RWPE1 (cell line): ENCODE measurements at regions not wholly inside any gene's neighbourhood (a gene's known extent, or its start where the extent isn't known, plus 50 kb on each side); places are given as distances from the start of the nearest gene placed in this dataset.

ENCODE experiments used
- CTCF ChIA-PET: fragments of 350-600 bp; sonication (Branson Sonifier 250); formaldehyde crosslinking; extraction: SDS; loops from one replicate; lab custom pipeline; 2021; lab: Yijun Ruan, JAX
- POLR2A ChIA-PET: fragments of 400-600 bp; formaldehyde crosslinking; extraction: SDS; loops from one replicate; lab custom pipeline; 2020; ENCODE audit warnings: antibody characterized with exemption; ENCODE audit not compliant: low non-redundant PET; lab: Yijun Ruan, JAX
- DNase-seq: peaks from one replicate; pipeline ENCODE4 v3.0.0; 2012; ENCODE audit warnings: low spot score
- H3K27ac ChIP-seq: fragments of 450-650 bp; 2 replicates; pipeline ENCODE4 v1.5.1; 2017
- TF ChIP-seq, protein P1 (sequence below): fragments of 450-650 bp; conservative IDR thresholded peaks from 2 replicates; pipeline ENCODE4 v1.5.1; 2017; ENCODE audit warnings: low read depth, mild to moderate bottlenecking

DNA sequence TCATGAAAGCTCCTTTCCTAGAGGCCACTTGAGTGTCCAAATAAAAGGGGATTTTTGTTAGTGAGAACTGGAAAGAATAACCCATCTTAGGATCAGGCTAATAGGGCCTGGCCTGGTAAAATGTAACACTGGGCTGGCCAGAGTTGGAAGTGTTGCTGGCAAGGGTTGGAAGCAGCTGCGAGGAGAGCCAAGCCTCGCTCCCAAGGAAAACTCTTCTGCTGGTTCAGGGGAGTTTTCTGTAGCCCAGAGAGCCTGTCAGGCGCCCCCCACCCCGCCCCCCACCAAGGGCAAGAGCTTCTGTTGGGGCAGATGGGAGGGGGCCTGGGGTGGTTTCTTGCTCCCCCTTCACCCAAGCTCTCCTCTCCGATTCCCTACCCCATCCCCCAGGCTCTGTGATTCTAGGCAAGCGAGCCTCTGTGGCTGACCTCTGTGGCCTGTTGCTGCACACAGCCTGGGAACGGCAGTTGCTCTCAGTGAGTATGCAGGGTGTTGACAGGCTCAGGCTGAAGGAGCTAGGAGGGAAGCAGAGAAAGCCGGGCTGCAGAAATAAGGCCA lies 547.8 kb downstream of the CCDC171 start:
- CTCF ChIA-PET: interaction anchor here (1.3 kb wide), 1 partner anchor 10 kb away, joined by 3 read pairs; no protein-coding TSS in a partner anchor
- no peak overlapping the region for H3K27ac ChIP-seq
- no peak for DNase-seq
- POLR2A ChIA-PET: no interaction called here
- TF ChIP-seq, protein P1, sequence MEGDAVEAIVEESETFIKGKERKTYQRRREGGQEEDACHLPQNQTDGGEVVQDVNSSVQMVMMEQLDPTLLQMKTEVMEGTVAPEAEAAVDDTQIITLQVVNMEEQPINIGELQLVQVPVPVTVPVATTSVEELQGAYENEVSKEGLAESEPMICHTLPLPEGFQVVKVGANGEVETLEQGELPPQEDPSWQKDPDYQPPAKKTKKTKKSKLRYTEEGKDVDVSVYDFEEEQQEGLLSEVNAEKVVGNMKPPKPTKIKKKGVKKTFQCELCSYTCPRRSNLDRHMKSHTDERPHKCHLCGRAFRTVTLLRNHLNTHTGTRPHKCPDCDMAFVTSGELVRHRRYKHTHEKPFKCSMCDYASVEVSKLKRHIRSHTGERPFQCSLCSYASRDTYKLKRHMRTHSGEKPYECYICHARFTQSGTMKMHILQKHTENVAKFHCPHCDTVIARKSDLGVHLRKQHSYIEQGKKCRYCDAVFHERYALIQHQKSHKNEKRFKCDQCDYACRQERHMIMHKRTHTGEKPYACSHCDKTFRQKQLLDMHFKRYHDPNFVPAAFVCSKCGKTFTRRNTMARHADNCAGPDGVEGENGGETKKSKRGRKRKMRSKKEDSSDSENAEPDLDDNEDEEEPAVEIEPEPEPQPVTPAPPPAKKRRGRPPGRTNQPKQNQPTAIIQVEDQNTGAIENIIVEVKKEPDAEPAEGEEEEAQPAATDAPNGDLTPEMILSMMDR: no peak

DNA sequence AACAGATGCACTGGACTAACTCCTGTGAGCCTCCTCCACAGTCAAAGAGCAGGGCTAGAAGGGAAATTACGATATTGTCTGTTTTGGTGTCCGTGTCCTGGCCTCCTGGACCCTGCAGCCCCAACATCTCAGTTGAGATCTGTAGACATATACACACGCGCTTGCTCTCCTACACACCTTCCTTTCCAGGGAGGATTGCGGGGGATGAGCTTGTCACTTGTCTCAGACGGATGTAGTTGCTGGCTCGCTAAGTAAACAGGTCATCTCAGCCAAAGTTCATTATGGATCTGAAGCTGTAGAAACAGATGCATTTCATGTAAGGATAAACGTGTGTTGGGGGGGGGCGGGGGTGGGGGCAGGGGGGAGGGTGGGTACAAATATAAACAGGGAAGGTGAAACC lies 549.3 kb downstream of the CCDC171 start:
- ChIA-PET CTCF (no interaction called here), POLR2A (no interaction called here)
- H3K27ac ChIP-seq: no peak overlapping the region
- TF ChIP-seq, protein P1: no peak
- DNase-seq: no peak

DNA sequence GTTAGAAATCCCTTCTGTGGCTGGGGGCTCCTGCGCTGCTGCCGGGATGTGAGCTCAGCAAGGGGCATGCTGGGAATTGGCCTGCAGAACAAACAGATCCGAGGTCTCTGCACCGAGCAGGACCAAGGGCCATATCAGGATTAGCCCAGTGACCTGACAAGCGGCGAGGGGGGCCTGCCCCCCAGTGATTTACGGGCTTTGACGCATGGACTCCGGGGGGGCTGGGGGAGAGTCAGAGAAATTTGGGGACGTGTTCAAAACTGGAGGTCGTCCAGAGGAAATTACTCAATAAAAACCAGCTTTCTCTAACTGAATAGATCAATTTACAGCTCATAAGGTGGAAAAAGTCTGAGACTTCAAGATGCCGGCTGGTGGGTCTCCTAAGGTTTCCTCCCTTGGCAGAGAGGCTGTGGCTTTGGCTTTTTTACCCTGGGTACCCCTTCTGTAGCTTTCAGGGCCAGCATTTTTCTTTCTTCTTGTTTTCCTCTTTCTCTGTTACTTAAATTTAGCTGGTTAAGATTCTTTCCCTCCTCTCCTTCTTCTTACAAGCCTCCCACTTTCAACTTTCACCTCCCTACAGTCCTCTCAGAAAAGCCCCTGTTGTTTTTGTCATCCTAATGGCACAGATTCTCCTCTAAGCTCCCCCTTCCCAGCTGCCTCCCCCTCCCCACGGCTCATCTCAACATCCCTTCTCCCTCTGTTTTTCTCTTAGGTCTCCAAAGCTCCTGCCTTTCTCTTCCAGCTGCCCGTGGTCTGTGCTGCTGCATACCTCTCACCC lies 551.0 kb downstream of the CCDC171 start:
- ChIA-PET CTCF (no interaction called here), POLR2A (no interaction called here)
- no peak for DNase-seq
- TF ChIP-seq, protein P1: no peak
- H3K27ac ChIP-seq: no peak overlapping the region

DNA sequence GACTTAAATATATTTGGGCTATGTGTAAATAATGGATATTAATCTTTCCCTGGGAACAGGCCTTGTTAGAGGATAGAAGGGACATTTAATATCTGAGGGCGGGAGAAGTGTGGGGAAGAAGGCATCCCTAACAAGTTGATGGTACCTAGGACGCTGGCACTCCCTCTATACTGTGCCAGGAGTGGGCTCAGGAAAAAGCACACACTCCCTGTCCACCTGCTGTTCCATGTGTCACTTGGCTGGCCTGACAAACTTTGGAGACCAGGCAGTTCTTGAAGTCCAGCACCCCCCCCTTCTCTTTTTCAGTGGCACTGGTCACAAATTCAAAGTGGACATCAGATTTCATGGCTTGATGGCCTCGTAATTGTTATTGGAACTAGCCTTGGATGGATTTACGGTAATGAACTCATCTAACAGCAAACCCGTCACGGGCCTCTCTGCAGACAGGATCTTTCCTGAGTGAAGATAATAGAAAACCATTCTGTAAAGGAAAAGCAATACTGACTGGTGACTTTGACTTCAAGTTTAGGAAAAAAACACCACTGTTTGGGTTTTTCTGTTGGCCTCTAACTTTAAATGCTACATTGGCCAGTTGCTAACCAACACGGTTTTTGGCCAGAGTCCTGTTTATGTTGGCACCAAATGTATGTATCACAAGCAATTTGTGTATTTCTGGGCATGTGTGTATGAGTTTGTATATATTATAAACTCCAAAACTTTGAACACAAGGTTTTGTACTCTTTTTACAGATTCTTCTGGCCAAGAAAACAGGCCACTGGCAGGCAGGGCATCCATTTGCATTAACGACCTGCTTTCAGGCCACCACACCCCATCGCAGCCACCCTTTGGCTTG lies 552.6 kb downstream of the CCDC171 start:
- TF ChIP-seq, protein P1: no peak
- ChIA-PET CTCF (no interaction called here), POLR2A (no interaction called here)
- no peak overlapping the region for H3K27ac ChIP-seq
- no peak for DNase-seq

DNA sequence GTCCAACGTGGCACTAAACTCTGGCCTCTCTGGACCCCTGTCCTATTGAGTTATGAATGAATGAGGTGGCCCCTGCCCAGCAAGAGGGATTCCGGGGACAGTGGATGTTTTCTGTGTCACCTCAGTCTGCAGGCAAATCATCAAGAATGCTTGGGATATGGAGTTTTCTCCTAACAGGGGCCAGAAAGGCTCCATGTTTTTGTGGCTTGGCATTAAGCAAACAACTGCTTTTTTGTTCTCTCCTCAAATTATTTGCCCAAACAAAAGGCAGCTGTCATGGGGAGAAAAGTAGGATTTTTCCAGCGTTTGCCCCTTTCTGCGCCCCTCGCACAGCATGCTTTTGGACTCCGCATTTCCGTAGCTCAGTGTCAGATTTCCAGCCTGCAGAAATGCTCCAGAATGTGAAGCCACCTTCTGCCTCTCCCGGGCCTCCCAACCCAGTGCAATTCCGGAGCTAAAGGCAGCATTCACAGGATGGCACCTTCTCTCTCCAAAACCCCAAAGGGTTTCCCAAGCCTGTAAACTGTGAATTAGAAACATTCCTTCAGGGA lies 553.3 kb downstream of the CCDC171 start:
- ChIA-PET POLR2A (no interaction called here), CTCF (no interaction called here)
- DNase-seq: no peak
- no peak overlapping the region for H3K27ac ChIP-seq
- TF ChIP-seq, protein P1: no peak

DNA sequence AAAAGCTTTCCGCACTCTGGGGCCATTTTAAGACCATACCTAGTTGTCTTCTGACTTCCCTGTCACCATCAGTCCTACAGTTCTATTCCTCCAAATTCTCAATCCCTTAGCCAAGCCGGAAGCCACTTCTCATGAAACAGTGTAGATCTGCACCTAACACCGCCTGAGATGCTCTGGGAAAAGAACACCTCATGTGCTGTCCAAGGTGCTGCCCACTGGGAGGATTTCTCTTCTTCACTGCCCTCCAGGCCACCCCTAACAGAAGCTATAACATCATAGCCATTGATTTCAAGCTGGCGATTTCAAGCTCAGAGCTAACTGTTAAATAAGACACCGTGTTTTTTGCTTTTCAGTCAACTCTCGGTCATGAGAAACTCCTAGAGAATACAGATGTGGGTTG lies 559.3 kb downstream of the CCDC171 start:
- TF ChIP-seq, protein P1: no peak
- DNase-seq: no peak
- H3K27ac ChIP-seq: no peak overlapping the region
- ChIA-PET POLR2A (no interaction called here), CTCF (no interaction called here)
